ENCODE measurements at regions not wholly inside any gene's neighbourhood (a gene's known extent, or its start where the extent isn't known, plus 50 kb on each side); places are given as distances from the start of the nearest gene placed in this dataset.

DNA sequence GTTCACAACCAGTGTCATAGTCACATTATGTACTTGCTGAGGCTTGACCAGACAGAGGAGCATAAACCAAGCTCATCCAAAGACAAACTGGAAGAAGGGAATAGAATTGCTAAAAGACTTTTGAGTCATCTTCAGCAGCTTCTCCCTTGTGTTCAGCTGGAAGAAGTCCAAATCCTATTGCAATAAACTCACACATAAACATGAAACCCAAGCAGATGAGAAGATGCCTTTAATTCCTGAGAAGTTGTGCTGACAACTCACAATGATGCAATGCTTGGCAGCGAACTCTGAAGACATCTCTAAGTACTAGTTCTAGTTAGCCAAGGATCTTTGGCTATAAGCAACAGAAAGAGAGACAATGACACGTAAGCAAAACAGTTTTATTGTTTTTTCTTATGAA lies 642.1 kb downstream of the KCTD16 start:
- Mint-ChIP-seq H3K9me3 (no peaks in the 10 kb centered on the region; the same call in 2 of the 3 replicates), H3K36me3 (ENCODE audit: low read depth) (no peaks in the 10 kb centered on the region), H3K4me3 (no peak overlapping the region), H3K27me3 (ENCODE audit: insufficient read depth, low read depth, poor library complexity) (no peaks in the 10 kb centered on the region), H3K4me1 (no peaks in the 10 kb centered on the region), H3K27ac (no peak overlapping the region)
- no peaks in the 10 kb centered on the region for H3K4me1 ChIP-seq (ENCODE audit: insufficient read depth)
- no peak overlapping the region for H3K4me2 ChIP-seq
- no peak overlapping the region for H3K27ac ChIP-seq (ENCODE audit: low read depth)
- no peaks in the 10 kb centered on the region for H4K20me1 ChIP-seq (replicated peaks; ENCODE audit: insufficient read depth)
- no peak for DNase-seq (ENCODE audit: low spot score)
- ATAC-seq: no peak
- H3F3A ChIP-seq (replicated peaks; ENCODE audit: low read depth): no peaks in the 10 kb centered on the region
- no peak overlapping the region for H3K4me3 ChIP-seq
- TF ChIP-seq STAT1 (IDR thresholded peaks at IDR 0.05; ENCODE audit: unreplicated experiment) (no peak), POLR2AphosphoS5 (IDR thresholded peaks at IDR 0.05; ENCODE audit: low read depth) (no peak), REST (IDR thresholded peaks at IDR 0.05; ENCODE audit: unreplicated experiment) (no peak), NANOG (IDR thresholded peaks at IDR 0.05; ENCODE audit: borderline replicate concordance) (no peak), EZH2phosphoT487 (IDR thresholded peaks at IDR 0.05; ENCODE audit: unreplicated experiment) (no peak), CREB1 (CRISPR knock-in tag; IDR thresholded peaks at IDR 0.05; ENCODE audit: low read depth) (no peak), EZH2 (IDR thresholded peaks at IDR 0.05; ENCODE audit: low read depth, unreplicated experiment) (no peak), ZNF331 (CRISPR knock-in tag; IDR thresholded peaks at IDR 0.05; ENCODE audit: low read depth) (no peak), JUNB (IDR thresholded peaks at IDR 0.05; ENCODE audit: unreplicated experiment) (no peak), ZNF114 (CRISPR knock-in tag; IDR thresholded peaks at IDR 0.05) (no peak)
- TF ChIP-seq, protein P1, sequence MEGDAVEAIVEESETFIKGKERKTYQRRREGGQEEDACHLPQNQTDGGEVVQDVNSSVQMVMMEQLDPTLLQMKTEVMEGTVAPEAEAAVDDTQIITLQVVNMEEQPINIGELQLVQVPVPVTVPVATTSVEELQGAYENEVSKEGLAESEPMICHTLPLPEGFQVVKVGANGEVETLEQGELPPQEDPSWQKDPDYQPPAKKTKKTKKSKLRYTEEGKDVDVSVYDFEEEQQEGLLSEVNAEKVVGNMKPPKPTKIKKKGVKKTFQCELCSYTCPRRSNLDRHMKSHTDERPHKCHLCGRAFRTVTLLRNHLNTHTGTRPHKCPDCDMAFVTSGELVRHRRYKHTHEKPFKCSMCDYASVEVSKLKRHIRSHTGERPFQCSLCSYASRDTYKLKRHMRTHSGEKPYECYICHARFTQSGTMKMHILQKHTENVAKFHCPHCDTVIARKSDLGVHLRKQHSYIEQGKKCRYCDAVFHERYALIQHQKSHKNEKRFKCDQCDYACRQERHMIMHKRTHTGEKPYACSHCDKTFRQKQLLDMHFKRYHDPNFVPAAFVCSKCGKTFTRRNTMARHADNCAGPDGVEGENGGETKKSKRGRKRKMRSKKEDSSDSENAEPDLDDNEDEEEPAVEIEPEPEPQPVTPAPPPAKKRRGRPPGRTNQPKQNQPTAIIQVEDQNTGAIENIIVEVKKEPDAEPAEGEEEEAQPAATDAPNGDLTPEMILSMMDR (conservative IDR thresholded peaks at IDR 0.05; ENCODE audit: low read depth in 2 of 2): no peak
- TF ChIP-seq, protein P2, sequence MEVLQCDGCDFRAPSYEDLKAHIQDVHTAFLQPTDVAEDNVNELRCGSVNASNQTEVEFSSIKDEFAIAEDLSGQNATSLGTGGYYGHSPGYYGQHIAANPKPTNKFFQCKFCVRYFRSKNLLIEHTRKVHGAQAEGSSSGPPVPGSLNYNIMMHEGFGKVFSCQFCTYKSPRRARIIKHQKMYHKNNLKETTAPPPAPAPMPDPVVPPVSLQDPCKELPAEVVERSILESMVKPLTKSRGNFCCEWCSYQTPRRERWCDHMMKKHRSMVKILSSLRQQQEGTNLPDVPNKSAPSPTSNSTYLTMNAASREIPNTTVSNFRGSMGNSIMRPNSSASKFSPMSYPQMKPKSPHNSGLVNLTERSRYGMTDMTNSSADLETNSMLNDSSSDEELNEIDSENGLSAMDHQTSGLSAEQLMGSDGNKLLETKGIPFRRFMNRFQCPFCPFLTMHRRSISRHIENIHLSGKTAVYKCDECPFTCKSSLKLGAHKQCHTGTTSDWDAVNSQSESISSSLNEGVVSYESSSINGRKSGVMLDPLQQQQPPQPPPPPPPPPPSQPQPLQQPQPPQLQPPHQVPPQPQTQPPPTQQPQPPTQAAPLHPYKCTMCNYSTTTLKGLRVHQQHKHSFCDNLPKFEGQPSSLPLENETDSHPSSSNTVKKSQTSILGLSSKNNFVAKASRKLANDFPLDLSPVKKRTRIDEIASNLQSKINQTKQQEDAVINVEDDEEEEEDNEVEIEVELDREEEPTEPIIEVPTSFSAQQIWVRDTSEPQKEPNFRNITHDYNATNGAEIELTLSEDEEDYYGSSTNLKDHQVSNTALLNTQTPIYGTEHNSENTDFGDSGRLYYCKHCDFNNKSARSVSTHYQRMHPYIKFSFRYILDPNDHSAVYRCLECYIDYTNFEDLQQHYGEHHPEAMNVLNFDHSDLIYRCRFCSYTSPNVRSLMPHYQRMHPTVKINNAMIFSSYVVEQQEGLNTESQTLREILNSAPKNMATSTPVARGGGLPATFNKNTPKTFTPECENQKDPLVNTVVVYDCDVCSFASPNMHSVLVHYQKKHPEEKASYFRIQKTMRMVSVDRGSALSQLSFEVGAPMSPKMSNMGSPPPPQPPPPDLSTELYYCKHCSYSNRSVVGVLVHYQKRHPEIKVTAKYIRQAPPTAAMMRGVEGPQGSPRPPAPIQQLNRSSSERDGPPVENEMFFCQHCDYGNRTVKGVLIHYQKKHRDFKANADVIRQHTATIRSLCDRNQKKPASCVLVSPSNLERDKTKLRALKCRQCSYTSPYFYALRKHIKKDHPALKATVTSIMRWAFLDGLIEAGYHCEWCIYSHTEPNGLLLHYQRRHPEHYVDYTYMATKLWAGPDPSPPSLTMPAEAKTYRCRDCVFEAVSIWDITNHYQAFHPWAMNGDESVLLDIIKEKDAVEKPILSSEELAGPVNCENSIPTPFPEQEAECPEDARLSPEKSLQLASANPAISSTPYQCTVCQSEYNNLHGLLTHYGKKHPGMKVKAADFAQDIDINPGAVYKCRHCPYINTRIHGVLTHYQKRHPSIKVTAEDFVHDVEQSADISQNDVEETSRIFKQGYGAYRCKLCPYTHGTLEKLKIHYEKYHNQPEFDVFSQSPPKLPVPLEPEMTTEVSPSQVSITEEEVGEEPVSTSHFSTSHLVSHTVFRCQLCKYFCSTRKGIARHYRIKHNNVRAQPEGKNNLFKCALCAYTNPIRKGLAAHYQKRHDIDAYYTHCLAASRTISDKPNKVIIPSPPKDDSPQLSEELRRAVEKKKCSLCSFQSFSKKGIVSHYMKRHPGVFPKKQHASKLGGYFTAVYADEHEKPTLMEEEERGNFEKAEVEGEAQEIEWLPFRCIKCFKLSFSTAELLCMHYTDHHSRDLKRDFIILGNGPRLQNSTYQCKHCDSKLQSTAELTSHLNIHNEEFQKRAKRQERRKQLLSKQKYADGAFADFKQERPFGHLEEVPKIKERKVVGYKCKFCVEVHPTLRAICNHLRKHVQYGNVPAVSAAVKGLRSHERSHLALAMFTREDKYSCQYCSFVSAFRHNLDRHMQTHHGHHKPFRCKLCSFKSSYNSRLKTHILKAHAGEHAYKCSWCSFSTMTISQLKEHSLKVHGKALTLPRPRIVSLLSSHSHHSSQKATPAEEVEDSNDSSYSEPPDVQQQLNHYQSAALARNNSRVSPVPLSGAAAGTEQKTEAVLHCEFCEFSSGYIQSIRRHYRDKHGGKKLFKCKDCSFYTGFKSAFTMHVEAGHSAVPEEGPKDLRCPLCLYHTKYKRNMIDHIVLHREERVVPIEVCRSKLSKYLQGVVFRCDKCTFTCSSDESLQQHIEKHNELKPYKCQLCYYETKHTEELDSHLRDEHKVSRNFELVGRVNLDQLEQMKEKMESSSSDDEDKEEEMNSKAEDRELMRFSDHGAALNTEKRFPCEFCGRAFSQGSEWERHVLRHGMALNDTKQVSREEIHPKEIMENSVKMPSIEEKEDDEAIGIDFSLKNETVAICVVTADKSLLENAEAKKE (CRISPR knock-in tag; IDR thresholded peaks at IDR 0.05): no peak
- TF ChIP-seq, protein P3, sequence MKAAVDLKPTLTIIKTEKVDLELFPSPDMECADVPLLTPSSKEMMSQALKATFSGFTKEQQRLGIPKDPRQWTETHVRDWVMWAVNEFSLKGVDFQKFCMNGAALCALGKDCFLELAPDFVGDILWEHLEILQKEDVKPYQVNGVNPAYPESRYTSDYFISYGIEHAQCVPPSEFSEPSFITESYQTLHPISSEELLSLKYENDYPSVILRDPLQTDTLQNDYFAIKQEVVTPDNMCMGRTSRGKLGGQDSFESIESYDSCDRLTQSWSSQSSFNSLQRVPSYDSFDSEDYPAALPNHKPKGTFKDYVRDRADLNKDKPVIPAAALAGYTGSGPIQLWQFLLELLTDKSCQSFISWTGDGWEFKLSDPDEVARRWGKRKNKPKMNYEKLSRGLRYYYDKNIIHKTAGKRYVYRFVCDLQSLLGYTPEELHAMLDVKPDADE (IDR thresholded peaks at IDR 0.05): no peak
- H3K27me3 ChIP-seq (ENCODE audit: insufficient read depth): no peaks in the 10 kb centered on the region
- H3K79me2 ChIP-seq (replicated peaks; ENCODE audit: insufficient read depth): no peaks in the 10 kb centered on the region
- H3K9me2 ChIP-seq (ENCODE audit: insufficient read depth): peaks cover 8% of the 10 kb centered on the region; the same call in 1 of the 2 replicates
- H3K36me3 ChIP-seq (ENCODE audit: insufficient read depth): no peaks in the 10 kb centered on the region
- H2AFZ ChIP-seq: no peak overlapping the region

Measured in GM23338 (cell line).